CD8-positive, alpha-beta memory T cell (primary cell): ENCODE measurements at regions not wholly inside any gene's neighbourhood (a gene's known extent, or its start where the extent isn't known, plus 50 kb on each side); places are given as distances from the start of the nearest gene placed in this dataset.

Experiments used
- CTCF ChIA-PET: fragments of 350-600 bp; sonication (Branson Sonifier 250); formaldehyde crosslinking; loops from one replicate; lab custom pipeline; 2021; ENCODE audit warnings: antibody characterized with exemption; lab: Charles Lee
- POLR2A ChIA-PET: fragments of 350-600 bp; sonication (Branson Sonifier 250); formaldehyde crosslinking; loops from one replicate; lab custom pipeline; 2021; ENCODE audit warnings: antibody characterized with exemption; lab: Charles Lee
- DNase-seq, 5 donors: peaks; one replicate each; pipeline versions ENCODE4 v3.0.0 to v3.0.0-alpha.2; 2020 to 2022; ENCODE audit warnings: mixed read lengths in 1 of 5
- H3K27ac ChIP-seq: one replicate; pipeline ENCODE4 v1.7.0; 2013; ENCODE audit warnings: low read depth, mild to moderate bottlenecking, low read length, moderate library complexity
- H3K27me3 ChIP-seq: 2 replicates; pipeline ENCODE4 v1.7.0; 2013; ENCODE audit warnings: low read length, mild to moderate bottlenecking; ENCODE audit not compliant: insufficient read depth, poor library complexity, severe bottlenecking
- H3K36me3 ChIP-seq: 2 replicates; pipeline ENCODE4 v1.7.0; 2013; ENCODE audit warnings: mild to moderate bottlenecking, low read length, moderate library complexity; ENCODE audit not compliant: insufficient read depth
- H3K4me1 ChIP-seq: 2 replicates; pipeline ENCODE4 v1.7.0; 2013; ENCODE audit warnings: mild to moderate bottlenecking, low read length, moderate library complexity; ENCODE audit not compliant: insufficient read depth
- H3K4me3 ChIP-seq: 2 replicates; pipeline ENCODE4 v1.7.0; 2013; ENCODE audit warnings: mild to moderate bottlenecking, low read length
- H3K9me3 ChIP-seq: 2 replicates; pipeline ENCODE4 v1.7.0; 2013; ENCODE audit warnings: mild to moderate bottlenecking, low read length
- H3K27ac Mint-ChIP-seq, 8 donors: one replicate each; pipeline ENCODE4 v1.8.0; 2020 to 2021; ENCODE audit warnings: mixed read lengths in 8 of 8, mild to moderate bottlenecking in 6 of 8, inconsistent platforms in 3 of 8, moderate library complexity in 3 of 8
- H3K27me3 Mint-ChIP-seq, 2 donors: one replicate each; pipeline ENCODE4 v1.8.0; 2020 to 2021; ENCODE audit warnings: mixed read lengths in 2 of 2, mild to moderate bottlenecking in 1 of 2, moderate library complexity in 1 of 2
- H3K36me3 Mint-ChIP-seq, 3 donors: one replicate each; pipeline ENCODE4 v1.8.0; 2020 to 2021; ENCODE audit warnings: mixed read lengths in 3 of 3, inconsistent platforms in 1 of 3, mild to moderate bottlenecking in 1 of 3
- H3K4me1 Mint-ChIP-seq, 3 donors: one replicate each; pipeline ENCODE4 v1.8.0; 2020 to 2021; ENCODE audit warnings: mixed read lengths in 3 of 3, inconsistent platforms in 1 of 3, mild to moderate bottlenecking in 1 of 3
- H3K4me3 Mint-ChIP-seq, 7 donors: one replicate each; pipeline ENCODE4 v1.8.0; 2020 to 2021; ENCODE audit warnings: mixed read lengths in 7 of 7, mild to moderate bottlenecking in 6 of 7, moderate library complexity in 4 of 7, inconsistent platforms in 2 of 7
- H3K9me3 Mint-ChIP-seq, 5 donors: one replicate each; pipeline ENCODE4 v1.8.0; 2020 to 2022; ENCODE audit warnings: mixed read lengths in 5 of 5, mild to moderate bottlenecking in 3 of 5, moderate library complexity in 2 of 5, inconsistent platforms in 1 of 5

DNA sequence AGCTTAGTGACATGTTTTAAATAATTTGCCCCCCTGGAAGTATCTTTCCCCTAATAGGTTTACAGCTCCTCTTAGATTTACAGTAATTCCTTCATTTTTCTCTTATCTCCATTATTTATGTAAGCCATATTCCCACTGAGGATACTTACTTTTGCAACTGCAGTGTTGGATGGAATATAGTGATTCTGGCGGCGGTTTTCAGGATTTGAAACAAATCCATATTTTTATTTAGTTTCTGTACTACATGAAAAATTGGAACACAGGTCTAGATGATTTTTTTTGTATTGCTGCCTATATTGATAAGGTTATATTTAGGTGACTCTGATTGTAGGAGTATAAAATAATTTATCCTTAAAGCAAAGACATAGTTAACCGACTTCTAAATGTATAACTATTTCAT, 391.6 kb upstream of the SUCLG2 start:
- Histone ChIP-seq H3K4me1 (no peaks in the 10 kb centered on the region), H3K27ac (no peak overlapping the region), H3K9me3 (no peaks in the 10 kb centered on the region), H3K4me3 (no peak overlapping the region), H3K27me3 (no peaks in the 10 kb centered on the region), H3K36me3 (no peaks in the 10 kb centered on the region)
- H3K9me3 Mint-ChIP-seq = no peaks in the 10 kb centered on the region
- H3K27ac Mint-ChIP-seq = no peak overlapping the region
- ChIA-PET CTCF (no interaction called here), POLR2A (no interaction called here)
- peaks cover 0 to 3% (median 0%) of the 10 kb centered on the region in 3 donors for H3K36me3 Mint-ChIP-seq
- no peaks in the 10 kb centered on the region for H3K4me1 Mint-ChIP-seq
- DNase-seq = no peak
- H3K4me3 Mint-ChIP-seq = no peak overlapping the region
- H3K27me3 Mint-ChIP-seq = peaks cover 0 to 5% of the 10 kb centered on the region in 2 donors

GRCh38 chr3:68033867-68034266, 379.5 kb upstream of the SUCLG2 start:
- POLR2A ChIA-PET = no interaction called here
- Histone ChIP-seq H3K27ac (no peak overlapping the region), H3K9me3 (no peaks in the 10 kb centered on the region), H3K27me3 (no peaks in the 10 kb centered on the region), H3K36me3 (no peaks in the 10 kb centered on the region), H3K4me3 (no peak overlapping the region), H3K4me1 (no peaks in the 10 kb centered on the region)
- CTCF ChIA-PET = no interaction called here
- H3K27me3 Mint-ChIP-seq = peaks cover 8 to 9% of the 10 kb centered on the region in 2 donors
- no peaks in the 10 kb centered on the region for H3K9me3 Mint-ChIP-seq
- no peak for DNase-seq
- H3K27ac Mint-ChIP-seq = no peak overlapping the region
- no peak overlapping the region for H3K4me3 Mint-ChIP-seq
- H3K4me1 Mint-ChIP-seq = no peaks in the 10 kb centered on the region
- H3K36me3 Mint-ChIP-seq = no peaks in the 10 kb centered on the region

DNA sequence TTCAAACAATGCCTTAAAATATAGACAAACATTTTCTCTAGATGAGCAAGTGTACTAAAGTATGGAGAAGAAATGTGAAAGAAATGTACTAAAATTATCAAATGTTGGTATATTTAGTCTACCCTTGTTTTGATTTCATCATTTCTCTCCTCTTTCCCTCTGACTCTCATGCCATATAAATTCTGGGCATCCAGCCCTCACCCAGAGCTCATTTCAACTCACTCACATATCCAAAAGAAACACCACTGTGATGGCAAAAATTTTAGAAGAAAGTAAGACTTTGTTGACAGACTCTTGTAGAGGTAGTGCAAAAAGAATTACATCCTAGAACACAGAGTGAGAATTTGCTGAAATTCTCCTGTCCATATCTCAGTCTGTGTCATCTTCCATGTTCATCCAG, 377.8 kb upstream of the SUCLG2 start:
- H3K4me3 Mint-ChIP-seq = no peak overlapping the region
- ChIA-PET CTCF (no interaction called here), POLR2A (no interaction called here)
- H3K36me3 Mint-ChIP-seq = no peaks in the 10 kb centered on the region
- H3K9me3 Mint-ChIP-seq = no peaks in the 10 kb centered on the region
- H3K27ac ChIP-seq = no peak overlapping the region
- H3K27ac Mint-ChIP-seq = no peak overlapping the region
- H3K4me1 Mint-ChIP-seq = no peaks in the 10 kb centered on the region
- no peaks in the 10 kb centered on the region for H3K9me3 ChIP-seq
- H3K27me3 Mint-ChIP-seq = peaks cover 8 to 9% of the 10 kb centered on the region in 2 donors
- no peak overlapping the region for H3K4me3 ChIP-seq
- H3K27me3 ChIP-seq = no peaks in the 10 kb centered on the region
- no peaks in the 10 kb centered on the region for H3K4me1 ChIP-seq
- H3K36me3 ChIP-seq = no peaks in the 10 kb centered on the region
- no peak for DNase-seq

DNA sequence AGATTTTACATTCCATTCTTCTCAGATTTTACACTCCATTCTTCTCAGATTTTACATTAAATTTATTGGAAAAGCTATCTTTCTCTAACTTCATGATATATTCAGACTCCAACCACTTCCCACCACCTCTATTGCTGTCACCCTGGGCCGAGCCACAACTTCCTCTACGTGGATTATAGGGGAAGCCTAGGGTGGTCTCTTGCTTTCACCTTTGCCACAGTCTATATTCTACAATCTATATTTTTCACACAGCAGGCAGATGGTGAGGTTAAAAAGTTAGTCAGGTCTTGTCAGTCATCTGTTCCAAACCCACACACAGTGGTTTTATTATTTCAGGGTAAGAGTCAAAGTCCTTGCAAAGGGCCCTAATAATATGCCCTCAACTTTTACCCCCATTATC, 370.8 kb upstream of the SUCLG2 start:
- no peaks in the 10 kb centered on the region for H3K36me3 ChIP-seq
- POLR2A ChIA-PET = no interaction called here
- no peak for DNase-seq
- no peaks in the 10 kb centered on the region for H3K9me3 Mint-ChIP-seq
- no peaks in the 10 kb centered on the region for H3K36me3 Mint-ChIP-seq
- peak overlapping the region in 1 of 8 donors; percentile 22 for H3K27ac Mint-ChIP-seq
- CTCF ChIA-PET = no interaction called here
- H3K4me3 Mint-ChIP-seq = no peak overlapping the region
- H3K4me3 ChIP-seq = no peak overlapping the region
- no peak overlapping the region for H3K27ac ChIP-seq
- no peaks in the 10 kb centered on the region for H3K9me3 ChIP-seq
- H3K4me1 ChIP-seq = no peaks in the 10 kb centered on the region
- H3K27me3 ChIP-seq = no peaks in the 10 kb centered on the region
- H3K4me1 Mint-ChIP-seq = peaks cover 0 to 10% (median 7%) of the 10 kb centered on the region in 3 donors
- no peaks in the 10 kb centered on the region for H3K27me3 Mint-ChIP-seq

DNA sequence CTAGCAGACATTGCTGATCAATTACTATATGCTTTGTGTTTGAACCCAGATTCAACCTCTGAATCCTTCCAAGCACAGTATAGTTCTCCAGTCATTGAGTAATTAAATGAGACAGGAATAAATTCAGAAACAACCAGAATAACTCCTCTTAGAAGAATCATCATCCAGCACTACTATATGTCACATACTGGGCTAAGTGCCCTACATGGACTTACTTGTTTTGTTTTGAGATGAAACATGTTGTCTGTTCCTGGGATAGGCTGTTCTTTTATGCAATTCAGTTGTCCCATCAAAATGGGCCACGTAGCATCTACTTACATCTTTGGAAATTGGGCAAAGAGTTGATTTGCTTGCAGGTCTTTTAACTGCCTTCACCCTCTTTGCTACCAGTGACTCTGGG, 365.5 kb upstream of the SUCLG2 start:
- Histone ChIP-seq H3K36me3 (no peaks in the 10 kb centered on the region), H3K4me1 (no peaks in the 10 kb centered on the region), H3K4me3 (no peak overlapping the region), H3K9me3 (no peaks in the 10 kb centered on the region), H3K27ac (no peak overlapping the region), H3K27me3 (no peaks in the 10 kb centered on the region)
- Mint-ChIP-seq H3K4me3 (no peak overlapping the region), H3K9me3 (no peaks in the 10 kb centered on the region), H3K27me3 (peaks cover 0 to under 1% of the 10 kb centered on the region in 2 donors), H3K27ac (peak overlapping the region in 1 of 8 donors; percentile 15), H3K4me1 (peaks cover 0 to 3% (median under 1%) of the 10 kb centered on the region in 3 donors), H3K36me3 (no peaks in the 10 kb centered on the region)
- CTCF ChIA-PET = no interaction called here
- no peak for DNase-seq
- POLR2A ChIA-PET = no interaction called here

DNA sequence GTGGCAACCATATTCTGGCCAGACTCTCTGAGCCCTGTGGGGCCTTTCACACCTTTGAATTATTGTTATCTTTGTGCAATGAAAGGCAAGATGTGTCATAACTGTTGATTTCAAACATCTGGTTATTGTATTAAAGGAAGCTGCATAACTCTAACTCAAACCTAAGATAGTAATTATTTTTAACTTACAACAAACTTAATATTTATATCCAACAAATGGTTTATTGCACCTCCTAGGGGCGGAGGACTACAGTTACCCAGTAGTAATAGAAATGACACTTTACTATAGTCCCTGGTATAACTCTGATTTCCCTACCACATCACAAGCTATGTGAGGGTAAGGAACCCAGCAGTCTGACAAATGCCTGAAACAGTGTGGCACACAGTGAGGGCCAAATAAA, 363.9 kb upstream of the SUCLG2 start:
- no peak for DNase-seq
- H3K4me3 ChIP-seq = no peak overlapping the region
- no peak overlapping the region for H3K27ac Mint-ChIP-seq
- H3K27me3 Mint-ChIP-seq = peaks cover 0 to 2% of the 10 kb centered on the region in 2 donors
- H3K36me3 ChIP-seq = no peaks in the 10 kb centered on the region
- H3K27ac ChIP-seq = no peak overlapping the region
- CTCF ChIA-PET = interaction anchor here (1.6 to 2.8 kb wide), 3 partner anchors 9 to 70 kb away, joined by 4 to 6 read pairs (median 5); no protein-coding TSS in a partner anchor
- H3K9me3 Mint-ChIP-seq = no peaks in the 10 kb centered on the region
- no peaks in the 10 kb centered on the region for H3K4me1 ChIP-seq
- POLR2A ChIA-PET = interaction anchor here (0.6 kb wide), 1 partner anchor 606 kb away, joined by 3 read pairs; no protein-coding TSS in a partner anchor
- H3K36me3 Mint-ChIP-seq = no peaks in the 10 kb centered on the region
- H3K4me3 Mint-ChIP-seq = no peak overlapping the region
- no peaks in the 10 kb centered on the region for H3K27me3 ChIP-seq
- H3K9me3 ChIP-seq = no peaks in the 10 kb centered on the region
- peaks cover 0 to 2% (median 0%) of the 10 kb centered on the region in 3 donors for H3K4me1 Mint-ChIP-seq

DNA sequence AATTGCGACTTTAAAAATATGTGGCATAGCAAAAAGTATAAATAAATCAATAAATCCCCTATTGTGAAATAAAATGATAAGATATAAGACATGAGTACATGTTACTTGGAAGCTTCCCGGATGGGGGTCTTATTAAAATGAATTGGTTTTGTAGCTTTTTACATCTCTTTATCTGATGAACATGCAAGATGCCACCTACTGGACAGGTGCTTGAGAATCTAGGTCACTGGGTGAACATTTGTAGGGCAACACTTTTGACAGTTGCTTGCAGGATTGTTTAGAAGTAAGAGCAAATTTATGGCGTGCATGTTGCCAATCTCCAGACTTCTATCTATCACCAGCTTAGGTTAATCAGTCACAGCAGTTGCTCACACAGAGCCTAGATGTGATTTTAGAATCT, 362.7 kb upstream of the SUCLG2 start:
- no peak for DNase-seq
- ChIA-PET POLR2A (no interaction called here), CTCF (interaction anchor here (1.9 to 2.8 kb wide), 2 partner anchors 8 to 71 kb away, joined by 5 to 6 read pairs; no protein-coding TSS in a partner anchor)
- no peak overlapping the region for H3K27ac Mint-ChIP-seq
- Histone ChIP-seq H3K9me3 (no peaks in the 10 kb centered on the region), H3K36me3 (no peaks in the 10 kb centered on the region), H3K27me3 (no peaks in the 10 kb centered on the region), H3K4me3 (no peak overlapping the region), H3K27ac (no peak overlapping the region), H3K4me1 (no peaks in the 10 kb centered on the region)
- peaks cover 0 to 2% of the 10 kb centered on the region in 2 donors for H3K27me3 Mint-ChIP-seq
- no peaks in the 10 kb centered on the region for H3K9me3 Mint-ChIP-seq
- peaks cover 0 to 2% (median 0%) of the 10 kb centered on the region in 3 donors for H3K4me1 Mint-ChIP-seq
- H3K36me3 Mint-ChIP-seq = no peaks in the 10 kb centered on the region
- H3K4me3 Mint-ChIP-seq = no peak overlapping the region

DNA sequence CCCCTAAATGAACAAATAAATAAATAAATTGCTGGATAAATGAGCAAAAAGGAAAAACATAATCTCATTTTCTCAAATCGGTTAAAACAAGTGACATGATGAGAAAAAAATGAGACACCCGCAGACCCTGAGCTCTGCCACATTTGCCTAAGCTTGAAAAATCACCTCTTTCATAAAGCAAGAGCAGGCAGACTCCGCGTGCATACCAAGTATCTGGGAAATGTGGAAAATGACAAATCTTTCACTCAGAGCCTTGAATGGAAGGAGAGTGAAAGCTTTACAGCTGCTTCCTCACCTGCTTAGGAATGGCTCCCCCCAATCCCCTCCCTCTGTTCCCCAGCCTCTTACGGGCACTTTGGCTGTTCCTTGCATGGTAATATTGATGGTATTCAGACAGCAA, 355.5 kb upstream of the SUCLG2 start:
- Mint-ChIP-seq H3K4me1 (peaks cover 7 to 18% (median 10%) of the 10 kb centered on the region in 3 donors), H3K27ac (no peak overlapping the region), H3K27me3 (peaks cover 27 to 36% of the 10 kb centered on the region in 2 donors), H3K36me3 (no peaks in the 10 kb centered on the region), H3K4me3 (no peak overlapping the region), H3K9me3 (no peaks in the 10 kb centered on the region)
- no peak overlapping the region for H3K4me3 ChIP-seq
- POLR2A ChIA-PET = interaction anchor here (0.5 kb wide), 1 partner anchor 104 kb away, joined by 6 read pairs; no protein-coding TSS in a partner anchor
- no peak overlapping the region for H3K27ac ChIP-seq
- DNase-seq = no peak
- CTCF ChIA-PET = no interaction called here
- H3K9me3 ChIP-seq = no peaks in the 10 kb centered on the region
- H3K36me3 ChIP-seq = no peaks in the 10 kb centered on the region
- H3K4me1 ChIP-seq = peaks cover 9% of the 10 kb centered on the region
- H3K27me3 ChIP-seq = no peaks in the 10 kb centered on the region
